ENCODE measurements at regions not wholly inside any gene's neighbourhood (a gene's known extent, or its start where the extent isn't known, plus 50 kb on each side); places are given as distances from the start of the nearest gene placed in this dataset.

DNA sequence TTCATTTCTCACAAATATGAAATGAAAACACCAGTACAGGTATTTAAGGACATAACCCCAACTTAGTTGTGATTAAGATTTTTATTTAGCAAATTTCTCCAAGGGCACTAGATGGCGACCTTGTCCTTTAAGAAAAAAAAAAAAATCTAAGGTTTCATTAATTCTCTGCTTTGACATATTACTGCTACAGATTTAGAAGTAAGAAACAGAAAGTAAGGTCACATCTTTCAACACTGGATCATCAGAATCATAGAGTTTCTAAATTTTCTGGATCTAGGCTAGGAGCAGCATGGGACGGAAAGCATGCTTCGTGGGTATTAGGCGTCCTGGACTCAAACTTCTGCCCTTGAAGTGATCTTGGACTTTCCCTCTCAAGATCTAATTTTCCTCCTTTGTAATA, 85.5 kb upstream of the PRKG1 start:
- DNase-seq = peak; percentile 53
- WGBS, 2 experiments (ENCODE audit: extremely low coverage in 2 of 2, insufficient read length in 1 of 2) = no CpG with 5 or more reads among the region's 4 CpGs

More for the DNA sequence above, 85.5 kb upstream of the PRKG1 start:
- no peaks in the 10 kb centered on the region for H4K20me1 ChIP-seq (ENCODE audit: insufficient read depth, low read length)
- no peak for ATAC-seq (ENCODE audit: low read depth)
- H4K5ac ChIP-seq (ENCODE audit: low read depth, low read length) = no peak overlapping the region
- H3K27me3 ChIP-seq (ENCODE audit: control insufficient read depth, insufficient read depth, low read length) = no peaks in the 10 kb centered on the region
- peak overlapping the region; percentile 50 for H3K9ac ChIP-seq (ENCODE audit: low read depth, low read length)
- in situ Hi-C loops (cut with MboI; ENCODE audit: low sequenced_read_pairs) (no loop called here), dilution Hi-C loops (cut with HindIII; ENCODE audit: low sequenced_read_pairs, unreplicated experiment) (no loop called here), intact Hi-C loops (cut with micrococcal nuclease) (loop anchor here (5.0 kb wide), 1 partner anchor 64 kb away; no protein-coding TSS in a partner anchor)
- H4K8ac ChIP-seq (ENCODE audit: low read depth in 2 of 2, low read length in 2 of 2) = no peak overlapping the region; a peak in 1 of 4 replicates
- H3K79me1 ChIP-seq (ENCODE audit: low read depth in 1 of 2, low read length in 2 of 2) = peaks cover 9 to 22% of the 10 kb centered on the region in 2 experiments; a peak in 3 of 4 replicates
- peak overlapping the region; percentile 22; the same call in 1 of the 2 replicates for H3K4me3 ChIP-seq (ENCODE audit: insufficient read depth, low read depth, low read length)
- H3K9me3 ChIP-seq (ENCODE audit: control insufficient read depth, insufficient read depth, low read length) = no peaks in the 10 kb centered on the region
- H3K4me1 ChIP-seq (ENCODE audit: control insufficient read depth, insufficient read depth, low read length) = no peaks in the 10 kb centered on the region; the same call in 1 of the 2 replicates
- peak overlapping the region; percentile 33; the same call in 1 of the 2 replicates for H3K27ac ChIP-seq (ENCODE audit: insufficient read depth, low read length)
- 0 out of 2 replicates have a peak overlapping the region, but pooled peaks have one; percentile 11 for H3K23ac ChIP-seq (ENCODE audit: low read depth, low read length)
- H2BK15ac ChIP-seq (ENCODE audit: low read depth, low read length) = 0 out of 3 replicates have a peak overlapping the region, but pooled peaks have one; percentile 16
- no TSS peak for BruUV-seq (replicated peaks)
- no peak for TF ChIP-seq FOS (IDR thresholded peaks at IDR 0.05; ENCODE audit: low read depth, low read length)
- TF ChIP-seq, protein P1, sequence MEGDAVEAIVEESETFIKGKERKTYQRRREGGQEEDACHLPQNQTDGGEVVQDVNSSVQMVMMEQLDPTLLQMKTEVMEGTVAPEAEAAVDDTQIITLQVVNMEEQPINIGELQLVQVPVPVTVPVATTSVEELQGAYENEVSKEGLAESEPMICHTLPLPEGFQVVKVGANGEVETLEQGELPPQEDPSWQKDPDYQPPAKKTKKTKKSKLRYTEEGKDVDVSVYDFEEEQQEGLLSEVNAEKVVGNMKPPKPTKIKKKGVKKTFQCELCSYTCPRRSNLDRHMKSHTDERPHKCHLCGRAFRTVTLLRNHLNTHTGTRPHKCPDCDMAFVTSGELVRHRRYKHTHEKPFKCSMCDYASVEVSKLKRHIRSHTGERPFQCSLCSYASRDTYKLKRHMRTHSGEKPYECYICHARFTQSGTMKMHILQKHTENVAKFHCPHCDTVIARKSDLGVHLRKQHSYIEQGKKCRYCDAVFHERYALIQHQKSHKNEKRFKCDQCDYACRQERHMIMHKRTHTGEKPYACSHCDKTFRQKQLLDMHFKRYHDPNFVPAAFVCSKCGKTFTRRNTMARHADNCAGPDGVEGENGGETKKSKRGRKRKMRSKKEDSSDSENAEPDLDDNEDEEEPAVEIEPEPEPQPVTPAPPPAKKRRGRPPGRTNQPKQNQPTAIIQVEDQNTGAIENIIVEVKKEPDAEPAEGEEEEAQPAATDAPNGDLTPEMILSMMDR (conservative IDR thresholded peaks at IDR 0.05; ENCODE audit: low read depth, low read length) = peak; percentile 60
- peak; percentile 34; the same call in 1 of the 2 replicates for TF ChIP-seq SMC3 (IDR thresholded peaks at IDR 0.05; ENCODE audit: low read depth, low read length)
- TF ChIP-seq RAD21 (IDR thresholded peaks at IDR 0.05; ENCODE audit: low read length) = peak; percentile 53
- TF ChIP-seq RFX5 (IDR thresholded peaks at IDR 0.05; ENCODE audit: low read depth, low read length) = no peak
- peak overlapping the region; percentile 97 for H3K4me2 ChIP-seq (ENCODE audit: low read depth, low read length)
- ChIA-PET CTCF (no interaction called here), POLR2A (ENCODE audit: unreplicated experiment) (no interaction called here)
- H3K56ac ChIP-seq (ENCODE audit: extremely low read depth, insufficient read depth, low read length) = no peak overlapping the region
- no peak overlapping the region for H2AFZ ChIP-seq (replicated peaks; ENCODE audit: low read length, poor library complexity)
- no peak overlapping the region for H2BK5ac ChIP-seq (ENCODE audit: low read depth, low read length, poor library complexity, severe bottlenecking)
- H3K18ac ChIP-seq (ENCODE audit: low read depth, low read length) = 0 out of 2 replicates have a peak overlapping the region, but pooled peaks have one; percentile 27
- H2AK5ac ChIP-seq (ENCODE audit: low read depth, low read length) = 0 out of 2 replicates have a peak overlapping the region, but pooled peaks have one; percentile 3
- no peak overlapping the region for H4K91ac ChIP-seq (ENCODE audit: insufficient read depth, low read depth, low read length)
- no peaks in the 10 kb centered on the region for H3K9me1 ChIP-seq (ENCODE audit: insufficient read depth, low read length)
- 0 out of 2 replicates have a peak overlapping the region, but pooled peaks have one; percentile 16 for H3K14ac ChIP-seq (replicated peaks; ENCODE audit: low read depth, low read length)
- 0 out of 2 replicates have a peak overlapping the region, but pooled peaks have one; percentile 7 for H3K4ac ChIP-seq (ENCODE audit: low read depth, low read length)
- H2BK20ac ChIP-seq (ENCODE audit: low read depth, low read length) = no peak overlapping the region
- no peak overlapping the region for H2AK9ac ChIP-seq (replicated peaks; ENCODE audit: low read depth, low read length, poor library complexity)
- peak overlapping the region; percentile 13 for H2BK120ac ChIP-seq (ENCODE audit: low read depth, low read length)
- no peaks in the 10 kb centered on the region for H3K36me3 ChIP-seq (ENCODE audit: control insufficient read depth, insufficient read depth, low read length)

Measured in IMR-90 (cell line).